ENCODE measurements at regions not wholly inside any gene's neighbourhood (a gene's known extent, or its start where the extent isn't known, plus 50 kb on each side); places are given as distances from the start of the nearest gene placed in this dataset.
"Not testable (repeated sequence)": the region's sequence is repeated elsewhere in the genome, so short reads cannot be mapped to it uniquely, and the experiment has no call there.

DNA sequence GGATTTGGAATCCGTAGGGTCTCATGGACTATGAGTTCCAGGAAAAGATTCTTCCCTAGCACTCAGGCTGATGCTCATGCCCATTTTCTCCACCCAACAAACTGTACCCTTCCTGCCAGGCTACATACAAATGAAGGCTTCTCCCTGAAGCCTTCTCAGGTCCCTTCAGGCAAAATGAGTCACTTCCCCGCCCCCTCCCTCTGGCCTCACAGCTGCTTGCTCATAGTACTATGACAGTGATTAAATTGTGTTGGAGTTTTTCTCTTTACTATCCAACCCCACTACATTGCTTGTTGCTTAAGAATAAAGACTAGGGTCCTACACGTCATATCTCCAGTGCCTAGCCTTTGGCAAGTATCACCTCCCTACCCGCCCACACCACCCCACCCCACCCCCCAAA is 207.6 kb upstream of the NFIA start:
- no peak for ATAC-seq (ENCODE audit: low read depth in 2 of 2)
- no peak for DNase-seq
- Mint-ChIP-seq H3K36me3 (no peaks in the 10 kb centered on the region), H3K4me1 (no peaks in the 10 kb centered on the region), H3K4me3 (no peak overlapping the region), H3K27ac (no peak overlapping the region), H3K27me3 (no peaks in the 10 kb centered on the region), H3K9me3 (no peaks in the 10 kb centered on the region)
- Histone ChIP-seq H3K27ac (ENCODE audit: insufficient read depth, low read length, poor library complexity, severe bottlenecking) (no peak overlapping the region), H3K27me3 (ENCODE audit: control insufficient read depth, insufficient read depth, low read length) (no peaks in the 10 kb centered on the region), H3K4me3 (ENCODE audit: low read depth, low read length) (no peak overlapping the region), H3K36me3 (ENCODE audit: control insufficient read depth, insufficient read depth, low read length) (no peaks in the 10 kb centered on the region), H3K4me1 (ENCODE audit: control insufficient read depth, insufficient read depth, low read length, poor library complexity, severe bottlenecking) (no peaks in the 10 kb centered on the region), H3K9me3 (ENCODE audit: control insufficient read depth in 2 of 2, low read length in 2 of 2) (no peaks in the 10 kb centered on the region)

DNA sequence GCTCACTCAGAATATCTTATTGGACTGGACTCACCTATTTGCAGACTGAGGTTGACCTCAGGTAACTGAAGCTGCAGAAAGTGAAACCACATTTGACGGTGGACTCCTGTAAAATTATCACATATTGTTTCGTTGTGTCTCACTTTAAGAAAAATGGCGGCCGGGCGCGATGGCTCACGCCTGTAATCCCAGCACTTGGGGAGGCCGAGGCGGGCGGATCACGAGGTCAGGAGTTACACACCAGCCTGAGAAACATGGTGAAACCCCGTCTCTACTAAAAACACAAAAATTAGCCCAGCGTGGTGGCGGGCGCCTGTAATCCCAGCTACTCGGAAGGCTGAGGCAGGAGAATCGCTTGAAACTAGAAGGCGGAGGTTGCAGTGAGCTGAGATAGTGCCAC is 209.0 kb upstream of the NFIA start:
- ATAC-seq (ENCODE audit: low read depth in 2 of 2); DNase-seq; H3K27ac Mint-ChIP-seq; H3K27ac ChIP-seq (ENCODE audit: insufficient read depth, low read length, poor library complexity, severe bottlenecking); H3K36me3 ChIP-seq (ENCODE audit: control insufficient read depth, insufficient read depth, low read length); H3K27me3 Mint-ChIP-seq; H3K9me3 Mint-ChIP-seq; H3K4me1 ChIP-seq (ENCODE audit: control insufficient read depth, insufficient read depth, low read length, poor library complexity, severe bottlenecking); H3K9me3 ChIP-seq (ENCODE audit: control insufficient read depth in 2 of 2, low read length in 2 of 2); H3K4me3 ChIP-seq (ENCODE audit: low read depth, low read length); H3K4me1 Mint-ChIP-seq; H3K27me3 ChIP-seq (ENCODE audit: control insufficient read depth, insufficient read depth, low read length); H3K4me3 Mint-ChIP-seq; H3K36me3 Mint-ChIP-seq: not testable (repeated sequence)

DNA sequence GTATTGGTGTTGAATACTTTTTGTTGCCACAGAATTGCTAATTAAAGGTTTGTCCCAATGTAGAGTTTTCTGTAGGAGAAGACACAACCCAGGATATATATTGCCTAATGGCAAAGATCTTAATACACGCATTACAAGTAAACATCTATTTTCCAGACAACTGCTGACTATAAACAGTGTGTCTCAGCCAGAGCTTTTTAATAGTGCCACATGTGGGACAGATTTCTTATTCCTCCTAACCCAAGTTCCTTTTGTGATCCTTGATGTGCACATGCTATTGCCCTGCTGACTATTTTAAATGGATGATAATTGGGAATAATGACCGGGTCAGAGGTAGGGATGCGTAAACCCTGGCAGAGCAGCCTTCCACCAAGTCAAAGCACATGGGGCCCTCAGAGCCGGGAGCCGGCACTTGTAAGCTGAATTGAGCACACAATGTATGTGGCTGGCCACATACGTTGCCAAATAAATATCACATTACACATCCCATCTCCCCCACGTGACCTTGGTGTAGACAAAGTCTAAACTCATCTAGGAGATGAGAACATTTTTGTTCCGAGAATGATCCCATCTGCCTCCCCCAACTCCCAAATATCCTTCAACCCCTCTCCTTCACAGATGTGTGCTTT is 209.8 kb upstream of the NFIA start:
- Histone ChIP-seq H3K9me3 (ENCODE audit: control insufficient read depth in 2 of 2, low read length in 2 of 2) (no peaks in the 10 kb centered on the region), H3K4me3 (ENCODE audit: low read depth, low read length) (no peak overlapping the region), H3K36me3 (ENCODE audit: control insufficient read depth, insufficient read depth, low read length) (no peaks in the 10 kb centered on the region), H3K4me1 (ENCODE audit: control insufficient read depth, insufficient read depth, low read length, poor library complexity, severe bottlenecking) (no peaks in the 10 kb centered on the region), H3K27me3 (ENCODE audit: control insufficient read depth, insufficient read depth, low read length) (peaks cover 2% of the 10 kb centered on the region), H3K27ac (ENCODE audit: insufficient read depth, low read length, poor library complexity, severe bottlenecking) (no peak overlapping the region)
- DNase-seq (no peak), ATAC-seq (ENCODE audit: low read depth in 2 of 2) (no peak)
- Mint-ChIP-seq H3K27ac (no peak overlapping the region), H3K9me3 (no peaks in the 10 kb centered on the region), H3K27me3 (peaks cover 4% of the 10 kb centered on the region), H3K4me1 (no peaks in the 10 kb centered on the region), H3K4me3 (no peak overlapping the region), H3K36me3 (no peaks in the 10 kb centered on the region)

DNA sequence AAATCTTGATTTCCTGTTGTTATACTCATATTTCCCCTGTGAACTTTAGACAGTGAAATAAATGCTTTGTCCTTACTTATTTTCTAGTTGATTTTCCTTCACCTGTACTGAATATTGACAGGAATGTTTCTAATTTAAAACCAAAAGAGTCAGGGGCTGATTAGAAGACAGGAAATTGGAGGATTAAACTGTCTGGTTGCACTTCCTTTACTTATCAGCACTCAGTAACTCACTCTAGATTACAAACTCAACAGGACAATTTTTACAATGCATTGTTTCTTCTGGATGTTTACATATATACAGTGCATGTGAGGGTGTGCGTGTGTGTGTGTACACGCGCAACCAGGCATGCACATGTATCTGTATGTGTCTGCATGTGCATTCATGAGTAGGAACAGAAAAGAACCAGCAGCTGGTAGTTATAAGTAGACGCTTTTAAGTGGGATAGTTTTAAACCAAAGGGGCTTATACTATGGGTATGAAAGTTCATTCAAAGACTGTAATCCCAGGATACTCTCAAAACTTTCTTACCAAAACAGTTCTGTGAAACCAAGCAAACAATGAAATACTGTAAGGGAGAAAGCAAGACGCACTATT is 212.0 kb upstream of the NFIA start:
- Histone ChIP-seq H3K36me3 (ENCODE audit: control insufficient read depth, insufficient read depth, low read length) (no peaks in the 10 kb centered on the region), H3K9me3 (ENCODE audit: control insufficient read depth in 2 of 2, low read length in 2 of 2) (no peaks in the 10 kb centered on the region), H3K4me3 (ENCODE audit: low read depth, low read length) (no peak overlapping the region), H3K27ac (ENCODE audit: insufficient read depth, low read length, poor library complexity, severe bottlenecking) (no peak overlapping the region), H3K4me1 (ENCODE audit: control insufficient read depth, insufficient read depth, low read length, poor library complexity, severe bottlenecking) (no peaks in the 10 kb centered on the region), H3K27me3 (ENCODE audit: control insufficient read depth, insufficient read depth, low read length) (peaks cover 2% of the 10 kb centered on the region)
- no peak overlapping the region for H3K4me3 Mint-ChIP-seq
- H3K27me3 Mint-ChIP-seq: peaks cover 4% of the 10 kb centered on the region
- H3K4me1 Mint-ChIP-seq: no peaks in the 10 kb centered on the region
- DNase-seq: no peak
- no peaks in the 10 kb centered on the region for H3K36me3 Mint-ChIP-seq
- H3K9me3 Mint-ChIP-seq: no peaks in the 10 kb centered on the region
- no peak for ATAC-seq (ENCODE audit: low read depth in 2 of 2)
- H3K27ac Mint-ChIP-seq: no peak overlapping the region

DNA sequence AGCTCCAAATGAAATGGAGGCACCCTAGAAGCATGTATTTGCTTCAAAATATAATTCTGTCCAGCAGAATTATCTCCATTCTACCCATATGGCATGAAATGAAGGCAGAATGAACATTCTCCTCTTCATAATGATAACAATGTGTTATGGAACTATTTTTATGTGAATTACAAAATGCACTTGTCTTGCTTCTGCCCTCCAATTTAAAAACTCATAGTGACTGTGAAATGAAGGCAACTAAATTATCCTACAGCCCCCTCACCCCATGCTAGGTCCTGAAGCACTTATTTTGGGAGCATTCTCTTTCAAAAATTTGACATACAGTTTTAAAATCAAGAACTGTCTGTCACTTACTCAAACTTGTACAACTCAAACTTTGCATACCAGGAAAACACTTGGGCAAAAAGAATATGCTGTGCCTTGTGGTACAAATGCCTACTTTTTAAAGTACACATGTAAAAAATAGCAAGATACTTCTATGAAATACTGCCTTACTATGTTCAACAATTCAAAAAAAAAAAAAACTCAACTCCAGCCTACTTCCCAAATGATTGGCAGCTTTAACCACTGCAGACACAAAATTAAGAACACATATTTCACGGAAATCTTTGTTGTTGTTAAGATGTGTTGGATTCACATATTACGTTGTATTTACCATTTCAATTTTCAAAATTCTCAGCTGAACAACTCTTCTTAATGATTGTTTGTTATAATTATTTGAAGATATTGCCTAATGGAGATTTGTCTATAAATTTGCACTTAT is 213.3 kb upstream of the NFIA start:
- Histone ChIP-seq H3K4me1 (ENCODE audit: control insufficient read depth, insufficient read depth, low read length, poor library complexity, severe bottlenecking) (no peaks in the 10 kb centered on the region), H3K27ac (ENCODE audit: insufficient read depth, low read length, poor library complexity, severe bottlenecking) (no peak overlapping the region), H3K9me3 (ENCODE audit: control insufficient read depth in 2 of 2, low read length in 2 of 2) (no peaks in the 10 kb centered on the region), H3K4me3 (ENCODE audit: low read depth, low read length) (no peak overlapping the region), H3K36me3 (ENCODE audit: control insufficient read depth, insufficient read depth, low read length) (no peaks in the 10 kb centered on the region), H3K27me3 (ENCODE audit: control insufficient read depth, insufficient read depth, low read length) (peaks cover 2% of the 10 kb centered on the region)
- no peak for ATAC-seq (ENCODE audit: low read depth in 2 of 2)
- Mint-ChIP-seq H3K4me1 (no peaks in the 10 kb centered on the region), H3K27me3 (peaks cover 4% of the 10 kb centered on the region), H3K4me3 (no peak overlapping the region), H3K27ac (no peak overlapping the region), H3K36me3 (no peaks in the 10 kb centered on the region), H3K9me3 (no peaks in the 10 kb centered on the region)
- DNase-seq: no peak

DNA sequence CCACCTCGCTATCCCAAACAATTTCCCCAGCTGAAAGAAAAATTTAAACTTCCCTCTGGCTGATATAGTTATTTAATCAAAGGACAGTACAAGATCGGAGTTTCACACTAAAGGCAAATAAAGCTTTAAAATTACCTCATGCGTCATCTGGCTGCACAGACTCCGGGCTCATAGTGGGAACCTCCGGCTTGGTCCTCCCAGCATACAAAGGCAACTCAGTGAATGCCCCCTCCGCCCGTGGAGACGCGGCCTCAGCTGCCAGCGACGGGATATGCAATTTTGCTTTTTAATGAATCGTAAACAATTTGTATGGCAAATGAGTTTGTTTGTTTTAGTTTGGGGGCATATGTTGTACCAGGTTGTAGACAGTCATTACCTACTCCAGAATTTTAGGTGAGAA is 214.6 kb upstream of the NFIA start:
- no peak for ATAC-seq (ENCODE audit: low read depth in 2 of 2)
- H3K27ac Mint-ChIP-seq: no peak overlapping the region
- Histone ChIP-seq H3K27me3 (ENCODE audit: control insufficient read depth, insufficient read depth, low read length) (peaks cover 2% of the 10 kb centered on the region), H3K9me3 (ENCODE audit: control insufficient read depth in 2 of 2, low read length in 2 of 2) (no peaks in the 10 kb centered on the region), H3K4me1 (ENCODE audit: control insufficient read depth, insufficient read depth, low read length, poor library complexity, severe bottlenecking) (no peaks in the 10 kb centered on the region), H3K27ac (ENCODE audit: insufficient read depth, low read length, poor library complexity, severe bottlenecking) (no peak overlapping the region), H3K4me3 (ENCODE audit: low read depth, low read length) (no peak overlapping the region), H3K36me3 (ENCODE audit: control insufficient read depth, insufficient read depth, low read length) (no peaks in the 10 kb centered on the region)
- peaks cover 4% of the 10 kb centered on the region for H3K27me3 Mint-ChIP-seq
- no peak overlapping the region for H3K4me3 Mint-ChIP-seq
- no peak for DNase-seq
- no peaks in the 10 kb centered on the region for H3K4me1 Mint-ChIP-seq
- no peaks in the 10 kb centered on the region for H3K9me3 Mint-ChIP-seq
- no peaks in the 10 kb centered on the region for H3K36me3 Mint-ChIP-seq

DNA sequence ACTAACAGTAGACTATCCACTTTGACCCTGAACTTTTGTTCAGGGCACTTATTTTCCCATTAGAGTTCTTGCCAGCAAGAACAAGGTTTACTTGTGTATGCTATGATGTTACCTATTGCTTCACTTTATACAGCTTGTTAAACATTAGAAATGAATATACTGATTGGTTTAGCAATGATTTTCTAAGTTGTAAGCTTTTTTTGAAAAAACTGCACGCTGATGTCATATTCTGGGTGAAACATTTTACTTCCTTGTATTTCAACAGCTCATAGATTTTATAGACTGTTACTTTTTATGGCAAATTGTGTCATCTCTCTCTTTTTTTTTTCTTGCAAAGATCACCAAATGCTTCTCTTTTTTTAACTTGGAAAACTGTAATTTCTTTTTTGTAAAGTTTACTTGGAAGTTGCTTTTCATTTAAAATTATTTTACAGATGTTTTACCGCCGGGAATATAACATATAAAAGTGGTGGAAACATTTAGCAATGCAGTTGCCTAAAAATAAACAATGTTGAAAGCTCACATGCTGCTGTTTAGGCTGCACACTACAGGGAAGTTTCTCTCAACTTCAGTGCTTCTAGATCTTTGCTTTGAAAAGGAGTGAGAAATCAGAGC is 215.3 kb upstream of the NFIA start:
- no peak for DNase-seq
- H3K9me3 ChIP-seq (ENCODE audit: control insufficient read depth in 2 of 2, low read length in 2 of 2): no peaks in the 10 kb centered on the region
- no peak for ATAC-seq (ENCODE audit: low read depth in 2 of 2)

More for the DNA sequence above, 215.3 kb upstream of the NFIA start:
- no peak overlapping the region for H3K4me3 ChIP-seq (ENCODE audit: low read depth, low read length)
- H3K27ac Mint-ChIP-seq: no peak overlapping the region
- H3K36me3 ChIP-seq (ENCODE audit: control insufficient read depth, insufficient read depth, low read length): no peaks in the 10 kb centered on the region
- H3K36me3 Mint-ChIP-seq: no peaks in the 10 kb centered on the region
- no peak overlapping the region for H3K27ac ChIP-seq (ENCODE audit: insufficient read depth, low read length, poor library complexity, severe bottlenecking)
- H3K27me3 ChIP-seq (ENCODE audit: control insufficient read depth, insufficient read depth, low read length): peaks cover 2% of the 10 kb centered on the region
- no peaks in the 10 kb centered on the region for H3K4me1 ChIP-seq (ENCODE audit: control insufficient read depth, insufficient read depth, low read length, poor library complexity, severe bottlenecking)
- H3K4me3 Mint-ChIP-seq: no peak overlapping the region
- H3K27me3 Mint-ChIP-seq: peaks cover 4% of the 10 kb centered on the region
- H3K4me1 Mint-ChIP-seq: no peaks in the 10 kb centered on the region
- H3K9me3 Mint-ChIP-seq: no peaks in the 10 kb centered on the region
